GM06990 (cell line): ENCODE measurements at regions not wholly inside any gene's neighbourhood (a gene's known extent, or its start where the extent isn't known, plus 50 kb on each side); places are given as distances from the start of the nearest gene placed in this dataset.
"Not testable (repeated sequence)": the region's sequence is repeated elsewhere in the genome, so short reads cannot be mapped to it uniquely, and the experiment has no call there.

Source experiments
- DNase-seq: peaks from one replicate; pipeline ENCODE4 v3.0.0-alpha.2; 2011; ENCODE audit not compliant: insufficient read length; ENCODE audit errors: extremely low read depth
- H3K27me3 ChIP-seq: replicated peaks from 2 replicates; pipeline ENCODE4 v1.6.0; 2011; ENCODE audit warnings: low read length; ENCODE audit not compliant: control insufficient read depth, insufficient read depth
- H3K36me3 ChIP-seq: 2 replicates; pipeline ENCODE4 v1.5.1; 2011; ENCODE audit warnings: low read length; ENCODE audit not compliant: control insufficient read depth, insufficient read depth
- H3K4me3 ChIP-seq: replicated peaks from 2 replicates; pipeline ENCODE4 v1.5.1; 2011; ENCODE audit warnings: low read depth, mild to moderate bottlenecking, control low read depth, low read length
- CTCF ChIP-seq: IDR thresholded peaks from 2 replicates; pipeline ENCODE4 v1.5.1; 2011; ENCODE audit warnings: low read length, control low read depth, mild to moderate bottlenecking, inconsistent platforms; ENCODE audit not compliant: insufficient read depth, poor library complexity, severe bottlenecking

GRCh38 chr6:14593286-14593685, 475.7 kb downstream of the CD83 start:
- no peak overlapping the region for H3K4me3 ChIP-seq
- TF ChIP-seq CTCF, result no peak
- H3K36me3 ChIP-seq, result no peaks in the 10 kb centered on the region
- DNase-seq, result no peak
- H3K27me3 ChIP-seq, result no peaks in the 10 kb centered on the region; the same call in 1 of the 2 replicates

- DNase-seq, result no peak
- no peak for TF ChIP-seq CTCF
- no peak overlapping the region for H3K4me3 ChIP-seq
- no peaks in the 10 kb centered on the region for H3K27me3 ChIP-seq
- H3K36me3 ChIP-seq, result no peaks in the 10 kb centered on the region
Measured at GRCh38 chr6:14595751-14596150, 478.2 kb downstream of the CD83 start.

GRCh38 chr6:14596410-14596809, 478.8 kb downstream of the CD83 start:
- Histone ChIP-seq H3K4me3 (no peak overlapping the region), H3K27me3 (no peaks in the 10 kb centered on the region), H3K36me3 (no peaks in the 10 kb centered on the region)
- no peak for DNase-seq
- no peak for TF ChIP-seq CTCF

GRCh38 chr6:14597090-14597489, 479.5 kb downstream of the CD83 start:
- no peaks in the 10 kb centered on the region for H3K36me3 ChIP-seq
- no peak overlapping the region for H3K4me3 ChIP-seq
- TF ChIP-seq CTCF, result no peak
- DNase-seq, result no peak
- no peaks in the 10 kb centered on the region for H3K27me3 ChIP-seq

- no peaks in the 10 kb centered on the region for H3K36me3 ChIP-seq
- H3K4me3 ChIP-seq, result no peak overlapping the region
- DNase-seq, result no peak
- no peak for TF ChIP-seq CTCF
- no peaks in the 10 kb centered on the region for H3K27me3 ChIP-seq
Measured at GRCh38 chr6:14598017-14598864, 480.7 kb downstream of the CD83 start.

GRCh38 chr6:14600306-14600705, 482.7 kb downstream of the CD83 start:
- not testable (repeated sequence) for H3K36me3 ChIP-seq, H3K4me3 ChIP-seq, DNase-seq, H3K27me3 ChIP-seq
